ENCODE measurements at regions not wholly inside any gene's neighbourhood (a gene's known extent, or its start where the extent isn't known, plus 50 kb on each side); places are given as distances from the start of the nearest gene placed in this dataset.

GRCh38 chr4:173765751-173766150, 235.7 kb upstream of the HAND2 start:
- TF ChIP-seq CEBPB (IDR thresholded peaks at IDR 0.05; ENCODE audit: low read depth): no peak
- no peak for TF ChIP-seq CTCF (IDR thresholded peaks at IDR 0.05 in 2 of 3, conservative IDR thresholded peaks at IDR 0.05 in 1 of 3; ENCODE audit: borderline replicate concordance in 1 of 3, insufficient read depth in 1 of 3, low read depth in 2 of 3, low read length in 2 of 3)
- no peak for TF ChIP-seq FOSL1 (IDR thresholded peaks at IDR 0.05; ENCODE audit: low read depth)
- TF ChIP-seq POLR2AphosphoS5 (IDR thresholded peaks at IDR 0.05; ENCODE audit: low read depth, low read length): no peak
